ENCODE measurements at regions not wholly inside any gene's neighbourhood (a gene's known extent, or its start where the extent isn't known, plus 50 kb on each side); places are given as distances from the start of the nearest gene placed in this dataset.

- TF ChIP-seq CTCF (optimal IDR thresholded peaks at IDR 0.05 in 1 of 3, IDR thresholded peaks at IDR 0.05 in 1 of 3, conservative IDR thresholded peaks at IDR 0.05 in 1 of 3; ENCODE audit: extremely low read depth in 1 of 3, insufficient read depth in 2 of 3, low read length in 3 of 3) (no peak), EZH2 (IDR thresholded peaks at IDR 0.05; ENCODE audit: low read length) (no peak)
Observed at GRCh38 chr17:68133346-68134045, 98.0 kb downstream of the KPNA2 start.

Measured in keratinocyte (primary cell).